ENCODE measurements at regions not wholly inside any gene's neighbourhood (a gene's known extent, or its start where the extent isn't known, plus 50 kb on each side); places are given as distances from the start of the nearest gene placed in this dataset.

DNA sequence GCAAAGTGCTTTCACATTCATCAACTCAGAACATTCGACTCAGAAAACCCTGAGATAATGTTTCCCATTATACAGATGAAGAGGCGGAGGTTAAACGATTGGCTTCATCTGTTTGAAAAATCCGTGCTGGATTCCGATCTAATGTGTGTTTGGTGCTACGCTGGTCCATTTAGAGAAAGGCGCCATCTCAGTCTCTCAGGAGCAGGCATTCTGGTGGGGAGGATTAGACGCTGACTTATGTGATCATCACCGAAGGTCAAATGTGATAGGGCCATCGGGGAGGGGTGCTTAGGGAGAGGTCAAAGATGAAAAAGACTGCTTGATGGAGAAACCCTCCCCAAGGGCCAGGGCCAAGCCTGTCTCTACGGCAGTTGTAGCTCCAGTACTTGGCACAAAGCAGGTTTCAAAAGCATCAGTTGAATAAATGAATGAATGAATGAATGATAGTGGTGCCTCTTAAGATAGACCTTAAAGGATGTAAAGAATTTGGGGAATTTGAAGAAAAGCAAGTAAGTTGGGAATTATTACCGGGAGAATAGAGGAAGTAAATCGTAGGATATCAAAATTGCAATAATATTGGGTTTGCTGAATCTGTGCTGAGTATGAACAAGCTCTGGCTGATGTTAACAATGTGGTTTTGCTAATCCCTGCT, 160.6 kb upstream of the SHB start:
- H2AFZ ChIP-seq (ENCODE audit: low read depth, low read length, severe bottlenecking), result no peak overlapping the region
- no peaks in the 10 kb centered on the region for H3K9me3 ChIP-seq (ENCODE audit: insufficient read depth, low read length)
- no peaks in the 10 kb centered on the region for H3K79me2 ChIP-seq (ENCODE audit: insufficient read depth, low read length)
- H3K4me3 ChIP-seq (ENCODE audit: insufficient read depth, low read length, poor library complexity, severe bottlenecking), result no peak overlapping the region
- H3K36me3 ChIP-seq (ENCODE audit: low read length), result no peaks in the 10 kb centered on the region
- no peak overlapping the region for H3K4me2 ChIP-seq (ENCODE audit: low read depth, low read length, poor library complexity, severe bottlenecking)
- no peaks in the 10 kb centered on the region for H3K27me3 ChIP-seq (ENCODE audit: low read length)
- H3K9ac ChIP-seq (ENCODE audit: low read length), result no peak overlapping the region
- H3F3A ChIP-seq (ENCODE audit: insufficient read depth), result no peaks in the 10 kb centered on the region
- no peaks in the 10 kb centered on the region for H3K9me2 ChIP-seq (replicated peaks; ENCODE audit: insufficient read depth, low read length)
- TF ChIP-seq CTCF (IDR thresholded peaks at IDR 0.05; ENCODE audit: insufficient read depth, low read length, poor library complexity, severe bottlenecking), result no peak
- no peak for TF ChIP-seq EZH2phosphoT487 (conservative IDR thresholded peaks at IDR 0.05; ENCODE audit: low read length)
- H3K27ac ChIP-seq (ENCODE audit: low read depth, low read length), result no peak overlapping the region
- H4K20me1 ChIP-seq (ENCODE audit: low read depth, low read length), result no peaks in the 10 kb centered on the region

DNA sequence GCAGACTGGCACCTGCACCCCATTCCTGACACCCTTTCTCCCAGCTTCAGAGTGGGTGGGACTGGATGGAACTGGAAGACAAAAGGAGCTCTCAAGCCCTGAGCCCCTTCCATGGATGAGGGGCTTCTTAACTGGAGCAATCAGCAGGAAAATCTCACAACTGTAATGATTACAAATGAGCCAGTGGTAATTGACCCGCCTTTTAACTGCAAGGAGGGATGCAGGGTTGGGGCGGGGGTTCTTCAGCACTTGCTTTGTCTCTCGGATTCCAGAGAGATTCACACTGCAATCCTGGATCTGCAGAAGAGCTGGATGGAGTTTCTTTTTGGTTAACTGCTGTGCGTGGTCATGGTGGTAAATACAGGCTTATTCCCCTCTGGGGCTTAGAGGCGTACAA, 160.1 kb upstream of the SHB start:
- Histone ChIP-seq H2AFZ (ENCODE audit: low read depth, low read length, severe bottlenecking) (no peak overlapping the region), H3K9ac (ENCODE audit: low read length) (no peak overlapping the region), H3K9me2 (replicated peaks; ENCODE audit: insufficient read depth, low read length) (no peaks in the 10 kb centered on the region), H3F3A (ENCODE audit: insufficient read depth) (no peaks in the 10 kb centered on the region), H3K79me2 (ENCODE audit: insufficient read depth, low read length) (no peaks in the 10 kb centered on the region), H3K4me3 (ENCODE audit: insufficient read depth, low read length, poor library complexity, severe bottlenecking) (no peak overlapping the region), H3K36me3 (ENCODE audit: low read length) (no peaks in the 10 kb centered on the region), H4K20me1 (ENCODE audit: low read depth, low read length) (no peaks in the 10 kb centered on the region), H3K4me2 (ENCODE audit: low read depth, low read length, poor library complexity, severe bottlenecking) (no peak overlapping the region), H3K9me3 (ENCODE audit: insufficient read depth, low read length) (no peaks in the 10 kb centered on the region), H3K27ac (ENCODE audit: low read depth, low read length) (no peak overlapping the region), H3K27me3 (ENCODE audit: low read length) (no peaks in the 10 kb centered on the region)
- TF ChIP-seq CTCF (IDR thresholded peaks at IDR 0.05; ENCODE audit: insufficient read depth, low read length, poor library complexity, severe bottlenecking) (no peak), EZH2phosphoT487 (conservative IDR thresholded peaks at IDR 0.05; ENCODE audit: low read length) (no peak)

- Histone ChIP-seq H3K79me2 (ENCODE audit: insufficient read depth, low read length) (no peaks in the 10 kb centered on the region), H3K4me2 (ENCODE audit: low read depth, low read length, poor library complexity, severe bottlenecking) (no peak overlapping the region), H3K36me3 (ENCODE audit: low read length) (no peaks in the 10 kb centered on the region), H3K4me3 (ENCODE audit: insufficient read depth, low read length, poor library complexity, severe bottlenecking) (no peak overlapping the region), H3K27ac (ENCODE audit: low read depth, low read length) (no peak overlapping the region), H4K20me1 (ENCODE audit: low read depth, low read length) (no peaks in the 10 kb centered on the region), H2AFZ (ENCODE audit: low read depth, low read length, severe bottlenecking) (no peak overlapping the region), H3K9me3 (ENCODE audit: insufficient read depth, low read length) (no peaks in the 10 kb centered on the region), H3K9me2 (replicated peaks; ENCODE audit: insufficient read depth, low read length) (no peaks in the 10 kb centered on the region), H3F3A (ENCODE audit: insufficient read depth) (no peaks in the 10 kb centered on the region), H3K9ac (ENCODE audit: low read length) (no peak overlapping the region), H3K27me3 (ENCODE audit: low read length) (no peaks in the 10 kb centered on the region)
- no peak for TF ChIP-seq EZH2phosphoT487 (conservative IDR thresholded peaks at IDR 0.05; ENCODE audit: low read length)
- no peak for TF ChIP-seq CTCF (IDR thresholded peaks at IDR 0.05; ENCODE audit: insufficient read depth, low read length, poor library complexity, severe bottlenecking)
Observed at GRCh38 chr9:38228331-38229103, 159.5 kb upstream of the SHB start.

Data from SU-DHL-6 (cell line).